GM19455 (cell line): ENCODE measurements at regions not wholly inside any gene's neighbourhood (a gene's known extent, or its start where the extent isn't known, plus 50 kb on each side); places are given as distances from the start of the nearest gene placed in this dataset.

Experiments used
- ATAC-seq: cut with Tn5 transposase; IDR thresholded peaks from one replicate; pipeline ENCODE4 v1.9.1; 2021; ENCODE audit not compliant: unreplicated experiment

DNA sequence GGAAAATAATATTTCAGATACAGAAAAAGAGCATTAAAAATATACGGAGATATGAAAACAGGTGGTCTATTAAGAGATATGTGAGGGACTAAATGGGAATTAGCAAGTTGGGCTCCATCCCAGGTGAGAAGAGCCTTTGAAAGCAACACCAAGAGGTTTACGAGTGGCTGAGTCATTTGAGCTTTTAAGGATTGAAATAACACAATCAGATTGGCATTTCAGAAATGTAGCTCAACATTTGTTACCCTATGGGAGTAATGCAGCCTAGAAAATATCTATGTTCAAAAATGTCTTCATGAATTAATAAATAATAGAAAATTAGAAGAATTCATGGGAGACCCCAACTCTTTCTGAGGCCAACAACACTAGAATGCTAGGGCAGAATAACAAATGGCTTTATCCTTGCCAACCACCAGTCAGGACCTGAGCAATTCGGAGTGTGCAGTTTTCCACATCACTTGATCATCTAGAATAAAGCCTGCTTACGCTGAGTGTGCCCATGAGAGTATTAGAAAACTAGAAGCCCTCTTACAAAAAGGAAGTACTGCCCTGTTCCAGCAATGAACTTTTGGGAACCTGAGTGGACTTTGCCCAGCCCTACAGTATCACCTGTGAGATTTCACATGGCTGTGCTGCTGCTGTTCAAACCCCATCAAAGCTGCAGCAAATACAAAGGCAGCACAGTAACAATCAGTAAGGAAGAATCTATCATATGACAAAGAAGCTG, 538.0 kb upstream of the CAMK1G start:
- no peak for ATAC-seq

DNA sequence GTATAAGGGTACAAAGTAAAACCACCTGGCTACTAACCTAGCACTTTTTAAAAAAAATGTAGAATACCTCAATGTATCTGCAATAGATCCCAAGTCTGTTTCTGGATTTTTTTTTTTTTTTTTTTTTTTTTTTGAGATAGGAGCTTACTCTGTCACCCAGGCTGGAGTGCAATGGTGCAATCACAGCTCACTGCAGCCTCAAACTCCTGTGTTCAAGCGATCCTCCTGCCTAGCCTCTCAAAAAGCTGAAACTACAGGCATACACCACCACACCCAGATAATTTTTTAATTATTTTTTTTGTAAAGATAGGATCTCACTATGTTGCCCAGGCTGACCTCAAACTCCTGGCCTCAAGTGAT, 537.5 kb upstream of the CAMK1G start:
- no peak for ATAC-seq

DNA sequence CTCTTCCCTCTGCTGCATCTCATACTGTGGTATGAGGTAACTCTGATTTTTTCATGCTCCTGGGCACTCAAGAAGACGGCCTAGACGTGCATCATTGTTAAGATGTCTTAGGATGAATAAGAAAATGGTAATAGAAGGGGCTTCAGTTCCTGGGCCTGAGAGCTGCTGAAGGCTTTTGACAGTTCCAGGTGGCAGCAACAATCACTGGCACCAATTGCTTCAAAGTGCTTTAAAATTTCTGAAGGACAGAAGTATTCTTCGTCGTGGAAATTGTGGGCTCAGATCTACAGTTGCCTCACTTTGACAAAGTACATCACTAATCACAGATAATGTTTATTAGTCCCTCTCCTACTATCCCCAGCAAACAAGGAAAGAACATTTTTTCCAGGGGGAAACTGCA, 536.6 kb upstream of the CAMK1G start:
- no peak for ATAC-seq

DNA sequence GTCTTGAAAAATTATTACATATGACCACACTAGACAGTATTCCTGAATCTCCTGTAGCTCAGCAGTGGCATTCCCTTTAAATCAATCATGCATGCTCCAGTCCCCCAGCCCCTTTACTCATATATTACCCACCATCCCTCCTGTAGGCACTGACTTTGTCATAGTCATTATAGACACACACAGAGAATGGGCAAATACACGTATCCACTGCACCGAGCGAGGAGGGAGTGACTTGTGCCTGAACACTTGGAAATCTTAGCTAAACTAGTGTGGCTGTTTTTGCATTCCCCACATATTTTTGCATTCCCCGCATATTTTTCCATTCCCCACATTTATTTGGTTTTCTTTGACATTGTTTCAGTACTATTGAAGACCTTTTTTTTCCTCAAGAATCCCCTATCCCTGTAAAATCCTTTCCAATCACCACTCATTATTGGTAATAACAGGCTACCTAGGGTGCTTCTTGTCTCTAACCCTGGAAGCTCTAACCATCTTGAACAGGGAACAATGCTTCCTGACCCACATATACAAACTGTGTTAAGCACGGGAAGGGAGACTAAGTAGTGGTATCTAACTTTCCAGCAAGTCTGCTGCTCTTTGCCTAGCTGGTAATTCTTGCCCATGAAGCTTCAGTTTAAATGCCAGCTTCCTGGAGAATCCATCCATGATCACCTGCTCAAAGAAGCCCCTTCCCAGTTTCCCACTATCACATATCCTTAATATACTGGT, 534.4 kb upstream of the CAMK1G start:
- ATAC-seq = no peak

DNA sequence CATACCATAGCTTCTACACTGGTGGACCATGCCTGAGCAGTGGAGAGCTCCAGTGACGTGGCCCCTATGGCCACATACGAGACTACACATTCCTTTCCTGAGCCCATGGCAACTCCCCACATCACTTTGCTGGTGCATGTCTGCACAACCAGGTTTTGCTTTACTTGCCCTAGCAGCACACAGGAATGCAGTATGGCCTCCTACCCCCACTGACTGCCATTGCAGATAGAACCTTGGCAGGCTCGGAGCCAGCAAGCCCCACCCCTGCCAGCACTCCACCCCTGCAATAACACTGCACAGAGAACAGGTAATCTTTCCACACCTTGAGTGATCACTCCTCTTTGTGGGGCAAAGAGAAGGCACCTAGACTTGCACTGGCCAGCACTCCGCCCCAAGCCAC, 531.9 kb upstream of the CAMK1G start:
- no peak for ATAC-seq

DNA sequence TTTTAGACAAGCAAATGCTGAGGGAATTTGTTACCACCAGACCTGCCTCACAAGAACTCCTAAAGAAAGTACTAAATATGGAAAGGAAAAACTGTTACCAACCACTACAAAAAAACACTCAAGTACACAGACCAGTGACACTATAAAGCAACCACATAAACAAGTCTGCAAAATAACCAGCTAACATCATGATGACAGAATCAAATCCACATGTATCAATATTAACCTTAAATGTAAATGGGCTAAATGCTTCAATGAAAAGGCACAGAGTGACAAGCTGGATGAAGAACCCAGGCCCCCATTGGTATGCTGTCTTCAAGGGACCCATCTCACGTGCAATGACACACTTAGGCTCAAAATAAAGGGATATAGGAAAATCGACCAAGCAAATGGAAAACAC, 529.9 kb upstream of the CAMK1G start:
- no peak for ATAC-seq

DNA sequence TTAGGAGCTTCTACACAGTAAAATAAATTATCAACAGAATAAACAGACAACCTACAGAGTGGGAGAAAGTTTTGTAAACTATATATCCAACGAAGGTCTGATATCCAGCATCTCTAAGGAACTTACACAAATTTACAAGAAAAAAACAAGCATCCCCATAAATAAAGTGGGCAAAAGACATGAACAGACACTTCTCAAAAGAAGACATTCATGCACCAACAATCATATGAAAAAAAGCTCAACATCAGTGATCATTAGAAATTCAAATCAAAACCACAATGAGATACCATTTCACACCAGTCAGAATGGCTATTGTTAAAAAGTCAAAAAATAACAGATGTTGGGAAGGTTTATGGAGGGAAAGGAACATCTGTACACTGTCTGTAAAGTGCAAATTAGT, 526.4 kb upstream of the CAMK1G start:
- no peak for ATAC-seq

DNA sequence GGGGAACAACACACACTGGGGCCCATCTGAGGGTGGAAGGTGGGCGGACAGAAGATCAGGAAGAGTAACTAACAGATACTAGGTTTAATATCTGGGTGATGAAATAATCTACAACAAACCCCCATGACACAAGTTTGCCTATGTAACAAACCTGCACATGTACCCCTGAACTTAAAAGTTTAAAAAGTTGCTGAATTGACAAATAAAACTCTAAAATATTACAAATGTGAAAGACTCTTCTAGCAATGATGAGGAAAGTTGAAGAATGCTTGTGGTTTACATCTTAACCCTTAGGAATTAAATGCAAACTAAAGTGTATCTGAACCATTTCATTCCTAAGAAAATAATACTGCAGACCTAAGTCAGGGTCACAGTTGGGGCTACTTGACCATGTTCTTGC, 525.6 kb upstream of the CAMK1G start:
- ATAC-seq = no peak

DNA sequence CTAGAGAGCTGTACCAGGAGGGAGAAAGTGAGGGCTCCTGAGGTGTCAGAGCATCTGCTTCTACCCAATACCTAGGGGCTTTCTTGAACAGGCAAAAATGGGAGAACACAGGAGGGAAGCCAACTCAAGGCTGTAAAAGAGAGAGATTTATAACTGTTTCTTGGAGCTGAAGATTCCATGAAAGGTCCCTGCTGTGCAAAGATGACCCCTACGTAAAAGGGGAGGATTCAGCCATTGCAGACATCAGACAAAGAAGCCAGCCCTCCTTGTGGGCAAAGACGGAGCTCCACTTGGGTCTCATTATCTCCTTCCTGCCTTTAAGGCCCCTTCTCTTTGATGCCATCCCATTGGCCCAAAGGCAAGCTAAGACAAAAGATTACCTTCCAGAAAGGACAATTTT, 524.1 kb upstream of the CAMK1G start:
- no peak for ATAC-seq

DNA sequence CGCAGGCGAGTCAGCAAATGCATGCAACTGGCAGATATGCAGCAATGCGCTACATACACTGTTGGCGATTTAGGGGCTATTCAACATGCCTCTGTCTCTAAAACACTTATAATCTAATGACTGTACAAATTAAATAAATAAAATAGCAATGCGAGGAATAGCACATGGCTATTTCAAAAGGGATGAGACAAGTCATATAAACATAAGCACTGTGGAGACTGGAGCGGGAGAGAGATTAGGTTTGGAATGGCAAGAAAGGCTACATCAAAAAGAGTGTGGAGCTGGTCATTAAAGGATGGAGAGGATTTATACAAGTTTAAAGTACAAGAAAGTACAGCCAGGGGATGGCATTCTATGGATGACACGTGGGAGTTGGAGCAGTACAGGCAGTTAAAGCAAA, 523.5 kb upstream of the CAMK1G start:
- no peak for ATAC-seq

DNA sequence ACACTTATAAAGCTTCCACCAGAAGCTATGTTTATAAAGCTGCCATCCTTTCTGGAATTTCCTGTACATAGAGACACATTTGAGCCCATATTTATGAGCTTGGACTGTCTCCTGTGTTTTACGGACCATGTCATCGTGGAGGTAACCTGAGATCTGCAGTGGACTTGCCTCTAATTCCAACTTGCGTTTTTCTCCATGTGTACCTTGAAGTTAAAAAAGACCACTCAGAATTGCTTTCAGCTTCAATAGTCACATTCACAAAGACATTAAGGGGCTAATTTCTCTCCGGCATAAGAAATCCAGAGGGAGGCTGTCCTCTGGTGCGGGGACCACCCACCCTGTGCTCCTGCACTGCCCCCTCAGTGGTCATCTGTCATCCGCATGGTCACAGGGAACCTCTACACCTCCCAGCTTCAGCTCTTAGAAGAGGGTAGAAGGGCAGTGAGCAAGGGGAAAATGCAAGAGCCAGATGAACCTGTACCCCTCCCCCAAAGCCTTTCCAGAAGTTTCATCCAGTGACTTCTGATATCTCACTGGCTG, 521.4 kb upstream of the CAMK1G start:
- ATAC-seq = no peak

DNA sequence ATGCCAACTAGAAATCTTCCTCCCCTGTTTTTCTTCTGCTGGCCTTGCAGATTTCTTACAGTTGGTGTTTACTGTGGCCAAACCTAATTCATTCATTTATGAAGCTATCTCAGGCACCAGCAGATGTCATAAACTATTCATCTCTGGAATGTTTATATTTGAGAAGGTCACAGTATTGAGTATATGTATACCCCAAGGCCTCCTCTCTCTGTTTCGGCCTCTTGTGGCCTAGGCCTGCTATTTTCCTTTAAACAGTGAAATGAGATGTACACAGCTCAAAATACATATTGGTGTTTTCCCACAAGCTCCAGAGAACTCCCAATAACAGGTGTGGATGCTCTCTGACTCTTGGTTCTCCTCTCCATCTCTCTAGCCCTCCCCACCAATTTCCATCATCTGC, 520.7 kb upstream of the CAMK1G start:
- ATAC-seq = peak; percentile 76

DNA sequence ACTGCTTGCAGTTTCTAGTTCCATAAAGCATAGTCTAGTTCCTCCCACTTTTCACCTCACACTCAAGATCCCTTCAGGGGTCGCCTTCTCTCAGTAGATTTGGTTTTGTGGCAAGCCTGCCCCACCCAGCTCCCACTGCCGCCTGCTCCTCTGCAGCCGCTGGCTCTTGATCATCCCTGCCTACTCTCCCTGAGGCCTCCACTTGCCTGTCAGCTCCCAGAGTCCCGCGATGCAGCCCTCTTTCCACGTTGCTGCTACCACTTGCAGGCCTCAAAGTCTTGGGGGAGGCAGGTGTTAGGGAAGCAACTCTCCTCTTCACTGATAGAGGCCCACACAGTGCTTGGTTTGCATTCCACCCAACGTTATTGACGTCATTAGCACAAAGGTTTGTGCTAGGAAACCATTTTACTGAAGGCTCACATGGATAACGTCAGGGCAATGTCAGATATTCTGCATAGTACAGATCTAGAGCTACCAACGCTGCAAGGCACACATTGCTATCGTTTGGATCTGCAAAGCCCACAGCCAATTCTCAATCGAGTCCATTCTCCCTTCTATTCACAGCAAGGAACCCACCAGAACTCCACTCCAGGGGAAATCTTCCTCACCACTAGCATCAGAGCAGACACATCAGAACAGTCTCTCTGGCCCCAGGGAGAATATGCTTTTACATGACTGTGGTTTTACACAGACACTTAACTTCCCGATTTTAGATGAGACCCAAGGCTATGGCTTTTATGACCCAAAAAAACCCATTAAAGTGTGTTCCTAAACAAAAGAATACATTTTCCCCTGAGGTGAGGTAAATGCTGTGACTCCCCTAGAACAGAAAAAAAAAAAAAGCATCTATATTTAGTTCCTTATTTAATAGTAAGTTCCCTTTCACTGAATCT, 519.5 kb upstream of the CAMK1G start:
- no peak for ATAC-seq

DNA sequence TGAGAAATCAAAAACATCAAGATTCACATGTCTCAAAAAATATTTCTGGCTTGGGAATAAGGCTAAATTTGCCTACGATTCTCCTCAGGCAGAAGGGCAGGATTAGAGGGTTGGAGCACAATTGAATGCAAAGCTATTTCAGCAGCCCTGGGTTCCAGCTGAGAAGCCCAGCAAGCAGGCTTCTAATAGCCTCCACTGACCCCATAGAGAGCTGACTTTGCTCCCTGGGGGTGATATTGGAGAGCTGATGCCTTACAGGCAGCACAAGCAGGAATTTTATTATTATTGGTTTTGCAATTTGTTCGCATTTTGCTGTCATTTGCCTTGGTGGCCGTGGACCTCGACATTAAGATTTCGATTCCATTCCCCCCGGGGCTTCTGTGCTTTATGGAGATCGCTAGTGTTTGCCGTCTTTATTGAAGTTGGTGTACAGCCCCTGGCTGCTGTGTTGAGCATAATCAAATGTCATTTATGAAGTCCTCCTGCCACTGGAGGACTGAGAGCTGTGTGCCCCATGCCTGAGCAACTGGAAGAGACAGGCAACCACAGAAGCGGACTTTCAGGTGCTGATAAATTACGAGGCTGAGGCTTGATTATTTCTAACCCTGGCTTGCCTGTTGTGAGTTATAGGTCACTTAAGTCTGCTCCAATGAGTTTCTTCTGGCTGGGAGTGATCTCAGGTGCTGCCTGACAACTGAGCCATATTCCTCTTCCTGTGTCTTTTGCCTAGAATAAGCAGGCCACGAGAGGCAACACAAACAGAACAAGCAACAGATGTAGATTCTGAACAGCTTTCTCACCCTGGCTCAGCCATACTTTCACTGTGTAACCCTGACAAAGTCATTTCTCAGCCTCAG, 518.4 kb upstream of the CAMK1G start:
- ATAC-seq = no peak

DNA sequence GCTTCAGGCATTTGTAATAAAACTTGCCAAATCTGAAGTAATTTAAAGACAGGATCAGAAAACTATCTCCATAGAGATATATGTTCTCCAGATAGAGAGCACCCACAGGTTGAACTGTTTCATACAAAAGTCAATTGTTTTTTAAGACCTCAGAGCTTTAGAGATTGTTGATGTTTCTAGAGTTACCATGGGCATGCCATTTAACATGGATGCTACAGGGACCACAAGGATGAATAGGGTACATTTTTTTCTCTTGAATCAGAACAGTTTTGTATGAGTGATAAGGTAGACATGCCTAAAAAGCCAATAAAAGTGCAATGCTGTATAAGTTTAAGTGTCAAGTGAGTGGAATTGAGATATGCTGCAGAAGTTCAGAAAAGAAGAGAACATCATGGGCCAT, 511.0 kb upstream of the CAMK1G start:
- no peak for ATAC-seq

DNA sequence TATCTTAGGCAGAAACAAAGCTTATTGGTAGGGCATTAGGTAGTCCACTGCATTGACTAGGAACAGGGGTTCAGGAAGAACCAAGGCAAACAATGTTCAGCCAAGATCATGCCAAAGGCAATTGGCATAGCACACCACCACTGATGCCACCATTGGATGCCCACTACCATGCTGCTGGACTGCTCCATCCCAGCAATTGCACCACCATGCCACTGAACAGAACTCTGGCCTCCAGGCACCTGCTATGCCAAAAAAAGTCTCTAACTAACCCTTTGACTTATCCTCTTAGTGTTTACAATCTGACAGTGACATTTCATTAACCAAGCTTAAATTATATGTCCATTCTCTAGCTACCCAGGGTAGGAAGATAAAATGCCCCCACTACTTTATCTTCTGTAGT, 509.6 kb upstream of the CAMK1G start:
- ATAC-seq = no peak

DNA sequence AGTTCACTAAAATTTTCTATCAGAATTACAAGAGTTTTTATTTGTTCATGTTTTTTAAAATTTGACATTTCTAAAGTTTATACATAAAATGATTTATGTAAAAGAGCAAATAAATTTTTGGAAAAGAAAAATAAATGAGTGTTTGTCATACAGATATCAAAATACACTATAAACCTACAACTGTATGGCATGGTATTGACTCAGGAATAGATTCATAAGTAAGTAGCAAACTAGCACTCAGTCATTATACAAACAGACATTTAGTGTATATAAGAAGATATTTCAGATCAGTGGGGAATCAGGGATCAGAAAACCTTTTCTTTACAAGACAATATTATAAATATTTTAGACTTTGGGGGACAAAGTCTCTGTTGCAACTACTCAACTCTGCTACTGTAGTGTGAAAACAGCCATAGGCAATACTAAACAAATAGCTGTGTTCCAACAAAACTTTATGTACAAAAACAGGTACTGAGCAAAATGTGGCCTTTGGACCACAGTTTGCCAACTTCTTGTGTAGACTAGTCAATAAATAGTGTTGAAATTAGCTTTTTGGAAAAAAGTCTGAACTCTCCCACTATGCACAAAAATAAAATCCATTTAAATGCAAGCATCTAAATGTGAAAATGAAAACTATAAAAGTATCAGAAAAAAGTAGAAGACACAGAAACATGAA, 508.8 kb upstream of the CAMK1G start:
- ATAC-seq = no peak

DNA sequence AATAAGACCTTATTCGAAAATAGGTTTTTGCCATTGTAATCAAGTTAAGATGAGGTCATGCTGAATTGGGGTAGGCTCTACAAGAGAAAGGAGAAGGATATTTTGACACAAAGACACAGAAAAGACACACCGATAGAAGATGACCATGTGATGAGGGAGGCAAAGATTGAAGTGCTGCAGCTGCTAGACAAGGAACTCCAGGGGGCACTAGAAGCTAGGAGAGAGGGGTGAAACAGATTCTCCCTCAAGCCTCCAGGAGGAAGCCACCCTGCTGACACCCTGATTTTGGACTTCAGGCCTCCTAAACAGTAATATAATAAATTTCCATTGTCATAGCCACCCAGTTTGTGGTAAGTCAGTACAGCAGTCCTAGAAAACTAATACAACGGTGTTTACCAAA, 506.8 kb upstream of the CAMK1G start:
- ATAC-seq = no peak

DNA sequence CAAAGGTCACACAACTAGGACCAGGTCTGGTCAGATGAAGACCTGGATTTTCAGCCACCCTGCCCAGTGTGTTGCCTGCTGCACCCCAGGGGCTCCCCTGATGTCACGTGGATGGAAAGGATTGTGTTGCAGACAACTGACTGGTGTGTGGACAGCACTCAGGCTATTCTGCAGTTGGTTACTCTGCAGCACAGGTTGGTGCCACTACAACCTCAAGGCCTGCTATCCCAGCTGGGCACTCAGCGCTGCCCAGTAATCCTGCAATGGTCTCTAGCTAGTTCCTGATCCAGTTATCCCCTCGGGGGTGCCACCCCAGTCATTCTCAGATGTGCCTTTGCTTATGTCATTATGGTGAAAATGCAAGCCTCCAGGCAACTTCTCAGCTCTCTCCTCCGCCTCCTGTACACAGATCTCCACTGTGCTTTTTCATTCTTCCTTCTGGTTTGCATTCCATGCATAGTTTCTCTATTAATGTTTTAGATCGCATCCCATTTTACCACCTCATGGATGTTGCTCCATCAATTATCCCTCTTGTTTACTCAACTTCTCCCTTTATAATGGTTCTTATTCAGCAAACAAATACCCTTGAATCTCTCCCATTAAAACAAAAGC, 503.2 kb upstream of the CAMK1G start:
- ATAC-seq = no peak
